HFF-Myc (cell line): ENCODE measurements at regions not wholly inside any gene's neighbourhood (a gene's known extent, or its start where the extent isn't known, plus 50 kb on each side); places are given as distances from the start of the nearest gene placed in this dataset.

Experiments used
- DNase-seq: peaks from one replicate; pipeline ENCODE4 v3.0.0-alpha.2; 2011; ENCODE audit warnings: low read depth; ENCODE audit errors: extremely low read depth
- H3K4me3 ChIP-seq: replicated peaks from 2 replicates; pipeline ENCODE4 v1.5.1; 2011; ENCODE audit warnings: low read depth, mild to moderate bottlenecking, control low read depth, low read length
- TF ChIP-seq, protein P1 (sequence below): IDR thresholded peaks from 2 replicates; pipeline ENCODE4 v1.5.1; 2012; ENCODE audit warnings: mild to moderate bottlenecking, low read depth, low read length, control low read depth; ENCODE audit errors: missing control alignments

DNA sequence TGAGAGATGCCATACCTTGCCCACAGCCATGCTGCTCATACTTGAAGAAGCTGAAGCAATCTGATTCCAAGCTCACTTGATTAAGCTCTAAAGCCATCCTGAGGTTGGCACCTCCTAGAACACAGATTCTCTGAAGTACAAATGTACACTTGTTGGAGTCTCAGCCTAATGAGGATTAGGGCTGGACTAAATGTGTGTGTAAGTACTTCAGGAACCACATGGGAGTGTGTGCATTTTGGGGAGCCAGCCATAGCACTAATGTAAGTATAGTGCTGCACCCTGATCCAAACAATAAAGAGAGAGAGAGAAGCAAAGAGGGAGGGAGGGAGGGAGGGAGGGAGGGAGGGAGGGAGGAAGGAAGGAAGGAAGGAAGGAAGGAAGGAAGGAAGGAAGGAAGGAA is 458.6 kb downstream of the MAFB start:
- no peak for DNase-seq
- H3K4me3 ChIP-seq, result no peak overlapping the region
- TF ChIP-seq, protein P1, sequence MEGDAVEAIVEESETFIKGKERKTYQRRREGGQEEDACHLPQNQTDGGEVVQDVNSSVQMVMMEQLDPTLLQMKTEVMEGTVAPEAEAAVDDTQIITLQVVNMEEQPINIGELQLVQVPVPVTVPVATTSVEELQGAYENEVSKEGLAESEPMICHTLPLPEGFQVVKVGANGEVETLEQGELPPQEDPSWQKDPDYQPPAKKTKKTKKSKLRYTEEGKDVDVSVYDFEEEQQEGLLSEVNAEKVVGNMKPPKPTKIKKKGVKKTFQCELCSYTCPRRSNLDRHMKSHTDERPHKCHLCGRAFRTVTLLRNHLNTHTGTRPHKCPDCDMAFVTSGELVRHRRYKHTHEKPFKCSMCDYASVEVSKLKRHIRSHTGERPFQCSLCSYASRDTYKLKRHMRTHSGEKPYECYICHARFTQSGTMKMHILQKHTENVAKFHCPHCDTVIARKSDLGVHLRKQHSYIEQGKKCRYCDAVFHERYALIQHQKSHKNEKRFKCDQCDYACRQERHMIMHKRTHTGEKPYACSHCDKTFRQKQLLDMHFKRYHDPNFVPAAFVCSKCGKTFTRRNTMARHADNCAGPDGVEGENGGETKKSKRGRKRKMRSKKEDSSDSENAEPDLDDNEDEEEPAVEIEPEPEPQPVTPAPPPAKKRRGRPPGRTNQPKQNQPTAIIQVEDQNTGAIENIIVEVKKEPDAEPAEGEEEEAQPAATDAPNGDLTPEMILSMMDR, result no peak

GRCh38 chr20:40225596-40225995 is 463.4 kb downstream of the MAFB start:
- no peak overlapping the region for H3K4me3 ChIP-seq
- no peak for DNase-seq
- TF ChIP-seq, protein P1, result no peak

DNA sequence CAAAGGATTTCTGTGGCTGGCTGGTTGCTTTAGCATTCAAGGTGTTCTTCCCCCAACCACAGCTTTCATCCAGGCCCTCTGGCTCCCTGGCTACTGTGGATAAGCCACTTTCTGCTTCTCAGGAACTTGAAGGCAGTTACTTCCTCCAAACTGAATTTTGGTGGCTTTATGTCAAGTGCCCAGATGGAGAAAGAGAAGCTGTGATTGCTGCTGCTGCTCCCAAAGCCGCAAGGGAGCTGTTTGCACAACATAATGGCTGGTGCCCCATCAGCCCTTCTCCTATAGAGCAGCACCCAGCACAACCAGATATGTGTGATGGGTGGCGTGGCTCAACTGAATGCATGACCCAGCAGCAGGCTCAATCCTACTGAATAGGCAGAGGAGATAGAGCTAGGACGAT is 465.2 kb downstream of the MAFB start:
- DNase-seq, result no peak
- TF ChIP-seq, protein P1, result no peak
- no peak overlapping the region for H3K4me3 ChIP-seq

DNA sequence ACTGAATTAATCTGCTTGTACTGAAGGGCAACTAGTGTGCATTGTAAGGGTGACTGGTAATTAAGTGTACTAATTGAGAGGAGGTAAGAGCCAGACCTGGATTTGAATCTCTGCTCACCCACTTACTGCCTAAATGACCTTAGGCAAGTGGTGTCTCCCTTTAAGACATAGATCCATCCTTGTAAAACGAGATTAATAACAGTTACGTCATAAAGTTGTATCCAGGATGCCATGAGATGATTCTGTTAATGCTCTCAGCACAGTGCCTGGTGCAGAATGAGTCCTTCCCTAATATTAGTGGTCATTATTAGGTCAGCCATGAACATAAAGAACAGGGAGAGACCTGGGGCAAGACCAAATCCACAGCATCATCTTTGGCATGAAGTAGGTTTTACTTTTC is 470.1 kb downstream of the MAFB start:
- TF ChIP-seq, protein P1, result no peak
- no peak for DNase-seq
- no peak overlapping the region for H3K4me3 ChIP-seq

- TF ChIP-seq, protein P1, result no peak
- H3K4me3 ChIP-seq, result no peak overlapping the region
- no peak for DNase-seq
These were observed 470.6 kb downstream of the MAFB start for GRCh38 chr20:40218316-40218969.

- no peak for DNase-seq
- H3K4me3 ChIP-seq, result no peak overlapping the region
- TF ChIP-seq, protein P1, result no peak
These were observed 481.4 kb downstream of the MAFB start for GRCh38 chr20:40207655-40208054.

GRCh38 chr20:40205971-40206370 is 483.1 kb downstream of the MAFB start:
- TF ChIP-seq, protein P1, result no peak
- no peak for DNase-seq
- no peak overlapping the region for H3K4me3 ChIP-seq
